ENCODE measurements at regions not wholly inside any gene's neighbourhood (a gene's known extent, or its start where the extent isn't known, plus 50 kb on each side); places are given as distances from the start of the nearest gene placed in this dataset.
A peak's percentile ranks its signal among the peaks of the same experiment; 100 is the strongest.

DNA sequence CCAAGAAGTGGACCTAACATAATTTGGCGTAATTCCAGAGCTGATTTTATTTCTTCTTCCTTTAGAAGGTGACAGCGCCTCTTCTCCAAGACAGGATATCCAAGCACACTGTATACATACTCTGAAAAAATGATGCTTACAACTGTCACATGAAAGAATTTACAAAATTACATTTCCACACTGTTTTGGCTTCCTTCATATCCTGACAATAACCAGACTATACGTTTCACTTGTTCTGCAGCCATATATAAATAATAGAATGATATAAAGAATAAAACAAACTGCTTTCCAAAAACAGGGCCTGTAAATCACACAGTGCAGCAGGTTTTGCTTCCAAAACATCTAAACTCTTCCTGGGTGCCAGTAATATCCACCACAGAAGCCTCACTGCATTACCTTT lies 141.6 kb downstream of the FBXO8 start:
- WGBS, 2 donors = 41 to 65% methylated on average over 3 of the region's 3 CpGs
- no peaks in the 10 kb centered on the region for H3K4me1 ChIP-seq

DNA sequence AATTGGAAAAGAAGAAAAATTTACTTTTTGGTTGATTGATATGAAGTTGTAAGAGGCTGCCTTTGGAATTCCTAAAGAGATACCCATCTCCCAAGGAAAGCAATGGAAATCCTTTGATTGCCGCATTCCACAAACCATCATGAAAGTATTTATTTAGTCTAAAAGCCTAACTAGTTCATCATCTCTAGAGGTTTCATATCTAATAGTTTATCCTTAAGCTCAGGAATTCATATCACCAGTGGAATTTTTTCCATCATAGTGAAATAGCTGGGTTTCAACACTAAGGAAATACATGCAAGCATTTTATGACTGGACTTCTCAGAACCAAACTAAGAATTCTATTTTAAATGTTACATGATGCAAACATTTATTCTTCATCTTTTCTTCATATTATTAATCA lies 144.9 kb downstream of the FBXO8 start:
- DNase-seq = no peak
- Histone ChIP-seq H3K27me3 (peaks cover 0 to 6% of the 10 kb centered on the region in 2 donors), H3K4me3 (no peak overlapping the region), H3K36me3 (replicated peaks in 1 of 2; ENCODE audit: insufficient read depth in 1 of 2, low read depth in 2 of 2) (no peaks in the 10 kb centered on the region), H3K27ac (no peak overlapping the region), H3K4me1 (no peaks in the 10 kb centered on the region), H3K9me3 (no peaks in the 10 kb centered on the region)
- no peak for ATAC-seq
- 89 to 95% methylated on average over 1 of the region's 1 CpG for WGBS, 2 donors
- no peak for TF ChIP-seq POLR2A (IDR thresholded peaks at IDR 0.05)
- TF ChIP-seq, protein P1, sequence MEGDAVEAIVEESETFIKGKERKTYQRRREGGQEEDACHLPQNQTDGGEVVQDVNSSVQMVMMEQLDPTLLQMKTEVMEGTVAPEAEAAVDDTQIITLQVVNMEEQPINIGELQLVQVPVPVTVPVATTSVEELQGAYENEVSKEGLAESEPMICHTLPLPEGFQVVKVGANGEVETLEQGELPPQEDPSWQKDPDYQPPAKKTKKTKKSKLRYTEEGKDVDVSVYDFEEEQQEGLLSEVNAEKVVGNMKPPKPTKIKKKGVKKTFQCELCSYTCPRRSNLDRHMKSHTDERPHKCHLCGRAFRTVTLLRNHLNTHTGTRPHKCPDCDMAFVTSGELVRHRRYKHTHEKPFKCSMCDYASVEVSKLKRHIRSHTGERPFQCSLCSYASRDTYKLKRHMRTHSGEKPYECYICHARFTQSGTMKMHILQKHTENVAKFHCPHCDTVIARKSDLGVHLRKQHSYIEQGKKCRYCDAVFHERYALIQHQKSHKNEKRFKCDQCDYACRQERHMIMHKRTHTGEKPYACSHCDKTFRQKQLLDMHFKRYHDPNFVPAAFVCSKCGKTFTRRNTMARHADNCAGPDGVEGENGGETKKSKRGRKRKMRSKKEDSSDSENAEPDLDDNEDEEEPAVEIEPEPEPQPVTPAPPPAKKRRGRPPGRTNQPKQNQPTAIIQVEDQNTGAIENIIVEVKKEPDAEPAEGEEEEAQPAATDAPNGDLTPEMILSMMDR (IDR thresholded peaks at IDR 0.05) = no peak
- intact Hi-C loops (cut with DNase I) = no loop called here

More for the DNA sequence above, 141.6 kb downstream of the FBXO8 start:
- intact Hi-C loops (cut with DNase I) = no loop called here
- Histone ChIP-seq H3K9me3 (no peaks in the 10 kb centered on the region), H3K4me3 (no peak overlapping the region), H3K27me3 (no peaks in the 10 kb centered on the region), H3K27ac (no peak overlapping the region), H3K36me3 (replicated peaks in 1 of 2; ENCODE audit: insufficient read depth in 1 of 2, low read depth in 2 of 2) (no peaks in the 10 kb centered on the region)
- TF ChIP-seq, protein P1 (IDR thresholded peaks at IDR 0.05) = no peak
- no peak for TF ChIP-seq POLR2A (IDR thresholded peaks at IDR 0.05)
- DNase-seq (no peak), ATAC-seq (no peak)

DNA sequence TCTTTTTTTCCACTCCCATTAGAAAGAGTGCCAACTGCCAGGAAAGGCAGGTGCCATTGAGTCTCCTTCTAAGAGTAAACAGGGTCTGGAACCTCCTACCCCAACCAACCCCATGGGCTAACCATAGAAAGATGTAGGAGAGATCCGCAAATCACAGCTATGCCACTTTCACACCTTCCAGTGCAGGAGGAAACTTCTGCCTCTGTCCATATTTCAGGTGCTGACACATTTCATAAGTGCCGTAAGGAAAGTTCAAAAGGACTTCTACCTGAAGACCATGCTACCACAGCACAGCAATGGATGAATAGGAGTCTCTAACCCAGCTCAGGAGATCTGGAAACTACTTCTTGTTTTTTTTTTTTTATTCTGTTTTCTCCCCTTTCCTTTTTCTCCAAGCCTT lies 145.8 kb downstream of the FBXO8 start:
- ATAC-seq = no peak
- Histone ChIP-seq H3K4me3 (no peak overlapping the region), H3K27ac (no peak overlapping the region), H3K9me3 (no peaks in the 10 kb centered on the region), H3K27me3 (peaks cover 0 to 6% of the 10 kb centered on the region in 2 donors), H3K36me3 (replicated peaks in 1 of 2; ENCODE audit: insufficient read depth in 1 of 2, low read depth in 2 of 2) (no peaks in the 10 kb centered on the region), H3K4me1 (no peaks in the 10 kb centered on the region)
- no peak for DNase-seq
- intact Hi-C loops (cut with DNase I) = no loop called here
- no peak for TF ChIP-seq POLR2A (IDR thresholded peaks at IDR 0.05)
- TF ChIP-seq, protein P1 (IDR thresholded peaks at IDR 0.05) = no peak
- 61 to 65% methylated on average over 2 of the region's 2 CpGs for WGBS, 2 donors

DNA sequence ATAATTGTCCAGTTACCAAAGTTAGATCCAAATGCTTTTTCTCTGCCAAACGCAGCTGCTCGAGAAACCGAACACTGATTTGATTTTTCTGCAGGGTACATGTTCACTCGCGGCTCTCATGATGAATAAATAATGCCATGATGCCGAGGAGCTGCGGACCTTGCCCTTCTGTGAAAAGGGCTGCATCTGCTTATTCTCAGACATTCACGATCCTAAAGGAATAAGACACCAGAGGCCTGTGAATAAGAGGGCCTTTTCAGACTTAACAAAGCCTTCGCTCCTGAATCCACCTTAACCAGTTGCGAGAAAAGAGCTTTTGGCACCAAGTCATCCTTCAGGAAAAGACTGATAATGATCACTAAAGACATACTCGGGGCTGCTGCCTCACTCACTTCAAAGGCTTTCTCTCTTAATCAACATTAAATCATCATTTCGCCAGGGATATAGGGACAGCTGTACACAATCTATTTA lies 147.5 kb downstream of the FBXO8 start:
- H3K27me3 ChIP-seq = peaks cover 0 to 6% of the 10 kb centered on the region in 2 donors
- WGBS, 2 donors = 16 to 25% methylated on average over 12 of the region's 12 CpGs
- peak overlapping the region in 1 of 4 donors; percentile 21 for H3K27ac ChIP-seq
- H3K4me3 ChIP-seq = no peak overlapping the region
- ATAC-seq = no peak
- intact Hi-C loops (cut with DNase I) = no loop called here
- H3K9me3 ChIP-seq = no peaks in the 10 kb centered on the region
- H3K36me3 ChIP-seq (replicated peaks in 1 of 2; ENCODE audit: insufficient read depth in 1 of 2, low read depth in 2 of 2) = no peaks in the 10 kb centered on the region
- TF ChIP-seq, protein P1 (IDR thresholded peaks at IDR 0.05) = no peak
- no peak for TF ChIP-seq POLR2A (IDR thresholded peaks at IDR 0.05)
- peak in 2 of 4 donors; percentile 6 to 7 for DNase-seq
- no peaks in the 10 kb centered on the region for H3K4me1 ChIP-seq

DNA sequence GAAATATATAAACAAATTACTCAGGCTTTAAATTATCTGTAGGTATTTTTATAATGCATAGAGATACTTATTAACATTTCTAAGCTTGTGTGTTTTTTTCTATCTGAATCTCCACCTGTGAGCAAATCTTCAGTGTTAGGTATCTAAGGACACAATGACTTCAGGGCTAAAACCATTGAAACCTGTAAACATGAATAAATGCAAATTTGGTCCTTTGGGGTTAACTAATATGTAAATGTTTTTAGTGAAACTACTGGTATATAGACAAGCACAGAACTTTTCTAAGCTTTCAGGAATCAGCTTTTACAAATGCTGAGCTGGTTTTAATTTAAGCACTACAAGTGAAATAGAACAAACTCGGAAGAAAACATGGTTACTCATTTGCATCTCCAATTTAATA lies 147.9 kb downstream of the FBXO8 start:
- DNase-seq (no peak), ATAC-seq (no peak)
- no peaks in the 10 kb centered on the region for H3K4me1 ChIP-seq
- H3K4me3 ChIP-seq = no peak overlapping the region
- H3K9me3 ChIP-seq = no peaks in the 10 kb centered on the region
- H3K27me3 ChIP-seq = peaks cover 0 to 6% of the 10 kb centered on the region in 2 donors
- intact Hi-C loops (cut with DNase I) = no loop called here
- WGBS, 2 donors = 33 to 36% methylated on average over 1 of the region's 1 CpG
- peak overlapping the region in 1 of 4 donors; percentile 11 for H3K27ac ChIP-seq
- TF ChIP-seq, protein P1 (IDR thresholded peaks at IDR 0.05) = no peak
- TF ChIP-seq POLR2A (IDR thresholded peaks at IDR 0.05) = no peak
- no peaks in the 10 kb centered on the region for H3K36me3 ChIP-seq (replicated peaks in 1 of 2; ENCODE audit: insufficient read depth in 1 of 2, low read depth in 2 of 2)

All from body of pancreas (tissue), 4 donors.